ENCODE measurements at regions not wholly inside any gene's neighbourhood (a gene's known extent, or its start where the extent isn't known, plus 50 kb on each side); places are given as distances from the start of the nearest gene placed in this dataset.

- DNase-seq (ENCODE audit: low spot score) = no peak
These were observed 326.0 kb upstream of the SPRY2 start for GRCh38 chr13:80666782-80667552.

- no peak for DNase-seq (ENCODE audit: low spot score)
These were observed 324.9 kb upstream of the SPRY2 start for GRCh38 chr13:80665792-80666333.

GRCh38 chr13:80664950-80665349, 324.0 kb upstream of the SPRY2 start:
- DNase-seq (ENCODE audit: low spot score) = no peak

- no peak for DNase-seq (ENCODE audit: low spot score)
These were observed 322.9 kb upstream of the SPRY2 start for GRCh38 chr13:80663788-80664187.

- DNase-seq (ENCODE audit: low spot score) = no peak
These were observed 317.8 kb upstream of the SPRY2 start for GRCh38 chr13:80658705-80659104.

GRCh38 chr13:80656512-80656904, 315.6 kb upstream of the SPRY2 start:
- no peak for DNase-seq (ENCODE audit: low spot score)

DNA sequence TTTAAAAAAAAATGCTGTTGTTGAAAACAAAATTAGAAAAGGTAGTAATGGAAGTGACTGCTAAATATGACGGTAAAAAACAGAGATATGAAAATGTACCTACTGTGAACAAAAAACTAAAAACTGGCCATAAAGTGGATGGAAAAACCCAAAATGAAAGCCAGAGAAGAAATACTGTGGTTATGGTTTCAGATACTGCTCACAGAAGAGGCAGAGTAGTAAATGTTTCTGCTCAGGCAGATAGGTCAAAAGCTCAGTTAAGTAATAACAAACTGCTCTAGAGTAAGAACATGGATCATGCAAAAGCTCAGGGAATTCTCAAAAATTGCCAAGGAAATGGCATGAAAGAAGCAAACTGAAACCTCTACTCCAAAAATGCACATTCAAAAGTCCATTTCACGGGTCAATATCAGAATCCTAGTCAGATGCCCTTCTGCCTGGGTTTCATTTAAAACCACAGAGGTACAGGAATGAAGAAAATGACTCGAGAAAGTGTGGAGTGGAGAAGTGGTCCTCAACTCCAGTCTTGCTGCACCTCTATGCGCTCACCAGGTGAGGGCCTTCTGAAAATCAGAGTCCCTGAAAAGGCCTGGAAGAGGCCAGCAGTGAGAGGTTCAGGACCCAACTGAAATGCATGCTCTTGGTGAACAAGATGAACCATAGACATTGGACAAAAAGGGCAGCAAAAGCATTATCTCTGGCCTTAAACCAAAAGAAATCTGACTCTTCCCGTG, 315.0 kb upstream of the SPRY2 start:
- peak; percentile 33 for DNase-seq (ENCODE audit: low spot score)

DNA sequence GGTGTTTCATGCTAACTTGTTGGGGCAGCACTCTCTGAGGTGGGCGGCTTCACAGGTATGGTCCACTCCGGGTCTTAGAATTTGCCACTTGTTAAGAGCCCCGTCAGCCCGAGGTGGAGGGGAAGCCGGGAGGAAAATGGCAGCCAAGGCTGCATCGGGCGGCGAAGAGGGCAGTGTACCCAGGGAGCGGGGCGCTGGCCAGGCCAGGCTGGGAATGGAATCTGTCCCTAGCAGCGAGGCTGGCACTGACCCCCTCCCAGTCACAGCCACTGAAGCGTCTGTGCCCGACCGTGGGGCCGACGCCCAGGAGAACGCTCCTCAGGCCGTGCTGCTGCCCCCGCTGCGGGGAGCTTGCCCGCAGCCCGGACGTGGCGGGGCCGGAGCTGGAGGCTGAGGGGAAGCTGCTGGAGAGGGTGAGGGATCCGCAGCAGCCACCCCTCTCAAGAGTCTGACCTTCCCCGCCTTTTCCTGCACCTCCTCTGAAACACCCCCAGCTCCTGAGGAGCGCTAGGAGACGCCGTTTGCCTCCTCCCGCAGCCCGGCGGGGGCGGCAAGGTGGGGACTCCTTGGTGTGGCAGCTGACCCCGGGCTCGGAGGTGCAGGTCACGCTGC, 313.8 kb upstream of the SPRY2 start:
- peak; percentile 26 for DNase-seq (ENCODE audit: low spot score)

GRCh38 chr13:80649274-80649673, 308.3 kb upstream of the SPRY2 start:
- no peak for DNase-seq (ENCODE audit: low spot score)

DNA sequence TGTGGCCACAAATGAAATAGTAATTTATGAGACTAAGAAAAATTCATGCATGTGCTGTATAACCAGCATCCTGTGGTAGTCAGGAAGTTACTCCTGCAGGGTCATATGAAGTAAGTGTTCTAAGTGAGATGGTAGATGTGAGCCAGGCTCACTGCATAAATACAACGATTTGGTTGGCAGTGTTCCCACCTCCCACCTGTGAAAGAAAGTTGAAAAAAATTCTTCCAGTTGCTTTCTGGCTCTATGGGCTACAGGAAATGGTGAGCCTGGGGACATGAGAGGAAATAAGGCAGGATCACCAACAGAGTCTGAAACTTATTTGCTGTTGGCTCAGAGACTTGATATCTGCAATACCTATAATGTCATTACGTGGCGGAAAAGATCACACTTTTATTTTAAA, 301.7 kb upstream of the SPRY2 start:
- no peak for DNase-seq (ENCODE audit: low spot score)

- DNase-seq (ENCODE audit: low spot score) = no peak
These were observed 292.3 kb upstream of the SPRY2 start for GRCh38 chr13:80633251-80633650.

- no peak for DNase-seq (ENCODE audit: low spot score)
These were observed 289.8 kb upstream of the SPRY2 start for GRCh38 chr13:80630685-80631121.

DNA sequence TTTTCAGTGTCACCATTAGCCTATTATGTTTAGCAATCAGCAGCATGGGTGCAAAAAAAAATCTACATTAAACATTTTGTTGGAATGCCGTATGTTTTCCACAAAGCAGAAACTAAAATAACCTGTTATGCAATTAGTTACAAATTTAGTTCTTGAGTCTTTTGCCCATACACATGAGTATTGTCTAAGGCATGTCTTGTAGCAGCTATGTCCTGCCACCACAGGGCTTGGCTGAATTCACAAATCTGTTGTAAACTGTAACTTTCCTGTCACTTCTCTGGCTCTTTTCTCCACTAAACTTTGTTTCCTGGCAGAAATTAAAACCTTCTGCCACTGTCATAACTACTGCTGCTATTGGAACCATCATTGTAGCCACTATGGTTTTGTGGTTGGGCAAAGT, 277.9 kb upstream of the SPRY2 start:
- no peak for DNase-seq (ENCODE audit: low spot score)

DNA sequence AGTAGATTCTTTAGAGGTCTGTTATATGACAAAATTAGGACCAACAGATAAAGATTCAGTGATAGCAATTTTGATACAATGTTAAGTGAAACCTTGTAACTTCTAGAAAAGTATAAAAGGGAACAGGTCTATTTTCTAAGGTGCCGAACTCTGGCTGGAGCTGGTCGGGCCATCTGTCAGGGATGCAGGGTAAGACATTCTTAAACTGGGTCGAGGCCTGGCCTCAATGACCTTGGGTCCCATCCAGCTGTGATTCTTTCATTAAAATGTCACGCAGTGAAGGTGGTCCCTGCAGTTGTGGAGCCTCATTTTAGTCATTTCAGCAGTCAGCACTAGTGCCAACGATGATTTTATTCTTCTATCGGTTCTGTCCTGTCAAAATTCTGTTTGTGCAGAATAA, 271.9 kb upstream of the SPRY2 start:
- no peak for DNase-seq (ENCODE audit: low spot score)

DNA sequence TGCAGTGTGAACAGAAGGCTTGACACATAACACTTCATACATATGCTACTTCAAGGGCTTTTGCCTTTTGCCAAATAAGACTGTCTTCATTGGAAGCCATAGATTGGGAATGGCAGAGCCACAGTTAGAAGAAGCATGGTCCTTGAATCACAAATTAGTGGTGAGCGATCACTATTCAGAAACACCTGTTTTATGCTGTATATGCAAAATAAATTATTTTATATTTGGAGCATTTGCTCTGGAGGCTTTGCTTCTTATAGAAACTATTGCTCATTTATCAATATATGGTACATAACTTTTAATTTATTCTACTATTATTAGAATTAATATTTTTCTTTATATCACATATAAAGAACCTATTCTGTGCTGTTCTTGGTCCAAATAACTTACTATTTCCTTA, 270.4 kb upstream of the SPRY2 start:
- DNase-seq (ENCODE audit: low spot score) = no peak

GRCh38 chr13:80605716-80606115, 264.8 kb upstream of the SPRY2 start:
- DNase-seq (ENCODE audit: low spot score) = no peak

DNA sequence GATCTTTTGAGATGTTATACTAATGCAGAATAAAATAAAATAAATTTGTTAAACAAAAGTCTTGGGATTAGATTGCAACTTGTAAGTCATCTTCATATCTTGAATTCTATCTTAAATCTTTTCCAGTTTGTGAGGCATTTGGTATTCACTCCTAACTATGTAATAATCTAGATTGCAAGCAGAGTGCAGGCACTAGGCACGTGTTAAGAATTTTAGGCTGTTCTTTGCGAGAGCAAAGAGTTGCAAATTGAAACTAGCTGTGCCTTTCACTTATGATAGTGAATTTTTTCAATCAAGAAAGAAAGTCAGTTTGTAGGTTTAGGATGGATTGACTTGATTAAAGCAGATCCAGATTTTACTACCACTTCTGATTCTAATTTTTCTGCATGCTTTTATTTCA, 264.1 kb upstream of the SPRY2 start:
- DNase-seq (ENCODE audit: low spot score) = no peak

DNA sequence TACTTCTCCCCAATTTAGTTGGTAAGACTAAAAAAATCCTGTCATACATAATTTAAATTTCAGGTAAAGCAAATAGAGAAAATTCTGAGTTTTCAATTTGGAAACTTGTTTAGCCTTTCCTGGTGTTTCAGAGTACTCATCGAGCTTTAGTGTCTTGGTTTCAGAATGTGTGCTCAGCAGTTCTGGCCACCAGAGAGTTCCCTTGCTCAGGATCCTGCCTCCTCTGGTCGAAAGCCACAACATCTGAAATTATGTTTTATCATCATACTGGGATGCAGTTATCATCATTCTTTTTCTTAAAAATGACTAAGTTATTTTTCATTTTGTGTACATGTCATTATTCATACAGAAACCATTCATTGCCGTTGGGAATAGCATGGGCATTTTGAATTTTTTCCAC, 263.2 kb upstream of the SPRY2 start:
- no peak for DNase-seq (ENCODE audit: low spot score)

DNA sequence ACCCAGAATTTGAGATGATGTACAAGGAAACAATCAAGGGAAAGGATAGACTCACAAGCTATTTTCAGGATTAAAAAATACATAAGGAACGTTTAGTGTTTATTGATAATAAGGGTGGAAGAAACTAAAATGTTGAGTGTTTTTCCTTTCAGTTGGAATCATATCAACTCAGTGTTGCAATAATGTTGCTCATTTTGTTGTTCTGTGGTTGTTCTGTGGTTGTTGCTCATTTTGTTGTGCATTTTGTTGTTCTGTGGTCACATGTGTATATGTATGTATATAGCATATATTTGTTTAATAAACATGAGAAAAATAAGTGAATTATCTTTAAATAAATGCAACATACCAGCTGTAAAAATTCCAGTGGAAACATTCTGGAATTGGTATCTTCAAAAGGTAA, 262.4 kb upstream of the SPRY2 start:
- no peak for DNase-seq (ENCODE audit: low spot score)

- DNase-seq (ENCODE audit: low spot score) = no peak
These were observed 258.8 kb upstream of the SPRY2 start for GRCh38 chr13:80599765-80600164.

DNA sequence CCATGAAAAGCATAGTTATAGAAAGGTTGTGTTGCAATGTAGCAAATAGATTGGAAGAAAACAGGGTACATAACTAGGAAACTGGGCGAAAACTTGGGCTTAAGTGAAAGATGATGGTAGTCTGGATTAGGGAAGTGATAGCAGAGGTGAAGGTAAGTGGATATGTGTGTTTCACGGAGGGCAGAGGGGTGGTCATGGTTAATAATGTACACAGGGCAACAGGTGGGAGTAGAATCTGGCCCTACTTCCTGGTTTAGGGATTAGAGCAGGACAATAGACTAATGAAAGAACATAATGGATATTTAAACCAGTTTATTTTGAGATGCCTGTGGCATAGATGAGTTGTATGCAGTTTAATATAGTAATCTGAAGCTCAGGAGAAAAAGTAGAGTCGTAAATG, 257.3 kb upstream of the SPRY2 start:
- no peak for DNase-seq (ENCODE audit: low spot score)

DNA sequence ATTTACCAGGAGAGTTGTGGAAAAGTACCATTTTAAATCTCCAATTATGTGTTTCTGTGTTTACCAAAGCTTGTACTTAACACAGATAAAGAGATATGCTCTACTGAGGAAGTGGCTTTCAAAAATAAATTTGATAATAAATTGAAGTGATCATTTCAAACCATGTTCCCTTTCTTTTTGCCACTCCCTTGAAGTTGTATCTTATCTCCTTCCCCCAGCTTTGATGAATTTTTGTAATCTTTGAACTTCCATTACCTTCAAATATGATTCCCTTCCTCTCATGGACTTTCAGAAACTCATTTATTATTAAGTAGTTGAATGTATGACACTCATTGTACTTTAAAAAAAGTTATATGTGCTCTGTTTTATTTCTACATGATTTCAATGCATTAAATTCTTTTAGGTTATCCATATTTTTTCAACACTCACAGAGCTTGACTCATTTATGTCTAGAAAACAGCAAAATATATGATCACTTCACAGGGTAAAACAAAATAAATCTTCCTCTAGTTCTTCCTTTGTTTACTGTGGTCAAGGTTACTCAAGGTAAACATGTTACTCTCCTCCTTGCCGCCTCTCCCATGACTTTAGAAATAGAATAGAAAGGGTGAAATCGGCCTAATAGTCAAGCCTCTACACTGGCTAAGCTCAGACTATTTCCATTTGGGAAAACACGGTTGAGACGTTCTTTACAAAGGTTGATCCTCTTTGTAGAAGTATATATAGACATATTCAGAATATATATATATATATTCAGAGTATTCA, 251.2 kb upstream of the SPRY2 start:
- no peak for DNase-seq (ENCODE audit: low spot score)

All from HuH-7 (cell line).